OCI-LY3 (cell line): ENCODE measurements at regions not wholly inside any gene's neighbourhood (a gene's known extent, or its start where the extent isn't known, plus 50 kb on each side); places are given as distances from the start of the nearest gene placed in this dataset.

ENCODE experiments used
- H2AFZ ChIP-seq: fragments of 200-600, 300-600 bp; shearing (Covaris generic); 2 replicates; pipeline ENCODE4 v1.6.0; 2014; ENCODE audit warnings: antibody characterized with exemption, low read depth, low read length
- H3K27ac ChIP-seq: fragments of 200-600, 300-600 bp; sonication (generic); 2 replicates; pipeline ENCODE4 v1.5.1; 2014; ENCODE audit warnings: mild to moderate bottlenecking, low read length, moderate library complexity, mixed read lengths
- H3K27me3 ChIP-seq: fragments of 200-600, 300-600 bp; sonication (generic); 2 replicates; pipeline ENCODE4 v1.6.1; 2014; ENCODE audit warnings: low read depth, low read length, mixed read lengths
- H3K36me3 ChIP-seq: fragments of 200-600, 300-600 bp; sonication (generic); replicated peaks from 2 replicates; pipeline ENCODE3; 2014; ENCODE audit warnings: low read depth, low read length, mixed read lengths
- H3K4me1 ChIP-seq: fragments of 300-600, 200-600 bp; sonication (generic); 2 replicates; pipeline ENCODE4 v1.6.1; 2014; ENCODE audit warnings: low read length, mixed read lengths
- H3K4me2 ChIP-seq: fragments of 200-600, 300-600 bp; sonication (generic); 2 replicates; pipeline ENCODE4 v1.6.1; 2014; ENCODE audit warnings: low read length, mixed read lengths
- H3K4me3 ChIP-seq: fragments of 300-600, 200-600 bp; sonication (generic); 2 replicates; pipeline ENCODE4 v1.5.1; 2014; ENCODE audit warnings: antibody characterized with exemption, mild to moderate bottlenecking, low read length, moderate library complexity
- H3K79me2 ChIP-seq: fragments of 300-600, 200-600 bp; shearing (Covaris generic); 2 replicates; pipeline ENCODE4 v1.6.1; 2014; ENCODE audit warnings: mild to moderate bottlenecking, low read length, mixed read lengths
- H3K9ac ChIP-seq: fragments of 300-600, 200-600 bp; shearing (Covaris generic); 2 replicates; pipeline ENCODE4 v1.6.0; 2014; ENCODE audit warnings: mild to moderate bottlenecking, low read length, moderate library complexity
- H3K9me3 ChIP-seq: fragments of 200-600, 300-600 bp; shearing (Covaris generic); 2 replicates; pipeline ENCODE4 v1.6.1; 2014; ENCODE audit warnings: low read length, mixed read lengths; ENCODE audit not compliant: insufficient read depth
- H4K20me1 ChIP-seq: fragments of 200-600, 300-600 bp; sonication (generic); 2 replicates; pipeline ENCODE4 v1.6.1; 2016; ENCODE audit warnings: low read length, mixed read lengths; ENCODE audit not compliant: insufficient read depth
- CTCF ChIP-seq: fragments of 200-600, 300-600 bp; sonication (generic); IDR thresholded peaks from 2 replicates; pipeline ENCODE4 v1.5.1; 2014; ENCODE audit warnings: antibody characterized with exemption, low read length, low read depth
- EZH2phosphoT487 ChIP-seq: fragments of 200-600 bp; shearing (Covaris generic); IDR thresholded peaks from 2 replicates; pipeline ENCODE4 v1.6.1; 2018; ENCODE audit warnings: antibody characterized with exemption, mixed run types, low read depth

- Histone ChIP-seq H4K20me1 (no peaks in the 10 kb centered on the region), H2AFZ (no peak overlapping the region), H3K27me3 (no peaks in the 10 kb centered on the region), H3K4me3 (no peak overlapping the region), H3K9ac (no peak overlapping the region), H3K9me3 (no peaks in the 10 kb centered on the region), H3K36me3 (no peaks in the 10 kb centered on the region), H3K4me1 (no peaks in the 10 kb centered on the region), H3K27ac (no peak overlapping the region), H3K4me2 (no peak overlapping the region), H3K79me2 (no peaks in the 10 kb centered on the region)
- TF ChIP-seq EZH2phosphoT487, result no peak
- TF ChIP-seq CTCF, result no peak
Measured at GRCh38 chr12:73902260-73902659, 635.4 kb upstream of the ATXN7L3B start.

- no peaks in the 10 kb centered on the region for H3K36me3 ChIP-seq
- no peaks in the 10 kb centered on the region for H3K4me1 ChIP-seq
- no peak overlapping the region for H3K27ac ChIP-seq
- no peaks in the 10 kb centered on the region for H3K27me3 ChIP-seq
- no peaks in the 10 kb centered on the region for H4K20me1 ChIP-seq
- H3K9ac ChIP-seq, result no peak overlapping the region
- H3K4me3 ChIP-seq, result no peak overlapping the region
- no peaks in the 10 kb centered on the region for H3K9me3 ChIP-seq
- no peak overlapping the region for H3K4me2 ChIP-seq
- H2AFZ ChIP-seq, result no peak overlapping the region
- H3K79me2 ChIP-seq, result no peaks in the 10 kb centered on the region
- TF ChIP-seq CTCF (no peak), EZH2phosphoT487 (no peak)
Measured at GRCh38 chr12:73906757-73907156, 630.9 kb upstream of the ATXN7L3B start.

GRCh38 chr12:73935817-73936216 is 601.8 kb upstream of the ATXN7L3B start:
- H3K27ac ChIP-seq, result no peak overlapping the region
- peak; percentile 65 for TF ChIP-seq CTCF
- no peak for TF ChIP-seq EZH2phosphoT487
- H3K9ac ChIP-seq, result no peak overlapping the region
- no peak overlapping the region for H2AFZ ChIP-seq
- H3K4me3 ChIP-seq, result no peak overlapping the region
- H3K4me1 ChIP-seq, result no peaks in the 10 kb centered on the region
- no peaks in the 10 kb centered on the region for H3K36me3 ChIP-seq
- H3K9me3 ChIP-seq, result no peaks in the 10 kb centered on the region
- H3K27me3 ChIP-seq, result no peaks in the 10 kb centered on the region
- H4K20me1 ChIP-seq, result no peaks in the 10 kb centered on the region
- peak overlapping the region; percentile 17; the same call in 1 of the 2 replicates for H3K4me2 ChIP-seq
- H3K79me2 ChIP-seq, result no peaks in the 10 kb centered on the region

DNA sequence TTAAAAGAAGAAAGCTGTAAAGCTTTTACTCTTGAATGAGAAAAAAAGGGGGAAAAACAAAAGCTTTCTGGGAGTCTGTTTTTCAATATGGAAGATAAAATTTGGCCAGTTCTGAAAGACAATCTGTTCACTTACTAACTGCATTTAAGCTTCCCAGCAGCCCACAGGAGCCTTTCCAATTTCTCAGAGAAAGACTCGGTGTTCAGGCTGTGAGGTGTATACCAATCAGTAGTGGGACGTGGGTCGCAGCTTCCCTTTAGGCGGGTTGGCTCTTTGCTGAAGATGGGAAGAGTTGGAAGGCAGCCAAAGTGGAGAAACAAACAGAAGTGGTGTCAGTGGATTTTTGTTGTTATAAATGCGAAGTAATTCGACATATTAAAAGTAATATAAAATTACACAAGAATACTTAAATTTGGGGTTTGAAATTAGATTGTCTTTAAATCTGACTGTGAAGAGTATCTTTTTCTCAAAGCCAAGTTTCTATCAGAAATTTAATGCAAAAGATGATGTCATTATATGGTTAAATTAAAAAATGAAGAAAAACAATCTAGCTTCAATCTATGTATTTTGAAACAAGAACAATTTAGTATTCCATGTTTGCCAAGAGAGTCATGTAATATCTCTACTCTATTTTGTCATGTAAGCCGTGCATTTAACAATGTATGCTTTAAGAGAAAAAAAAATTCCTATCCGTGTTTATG is 590.2 kb upstream of the ATXN7L3B start:
- Histone ChIP-seq H3K27me3 (no peaks in the 10 kb centered on the region), H3K9ac (no peak overlapping the region), H3K4me2 (no peak overlapping the region), H3K79me2 (no peaks in the 10 kb centered on the region), H3K4me3 (no peak overlapping the region), H3K4me1 (peaks cover 23% of the 10 kb centered on the region), H2AFZ (no peak overlapping the region), H3K27ac (no peak overlapping the region), H3K36me3 (peaks cover 8% of the 10 kb centered on the region), H4K20me1 (no peaks in the 10 kb centered on the region), H3K9me3 (peaks cover 4% of the 10 kb centered on the region; the same call in 1 of the 2 replicates)
- TF ChIP-seq CTCF (no peak), EZH2phosphoT487 (no peak)
